Spleen (tissue), 11 donors: ENCODE measurements at regions not wholly inside any gene's neighbourhood (a gene's known extent, or its start where the extent isn't known, plus 50 kb on each side); places are given as distances from the start of the nearest gene placed in this dataset.

Experiments
- DNase-seq: peaks from one replicate; pipeline ENCODE4 v3.0.0-alpha.2; 2020
- H3K27ac ChIP-seq, 8 donors: fragments of 200-600 bp; sonication (generic) in 7 of 8; 1 replicate in 4 of 8; 2 replicates in 4 of 8; pipeline versions ENCODE4 v1.5.0 to v1.8.0; 2016 to 2021; ENCODE audit warnings: inconsistent platforms in 4 of 8, mild to moderate bottlenecking in 4 of 8, moderate library complexity in 1 of 8
- H3K27me3 ChIP-seq, 7 donors: fragments of 200-600 bp; sonication (generic) in 6 of 7; replicated peaks in 1 of 7; 1 replicate in 4 of 7; 2 replicates in 3 of 7; pipeline versions ENCODE4 v1.5.0 to v1.8.0; 2016 to 2021; ENCODE audit warnings: inconsistent platforms in 3 of 7, mild to moderate bottlenecking in 1 of 7
- H3K36me3 ChIP-seq, 6 donors: fragments of 200-600 bp; sonication (generic) in 5 of 6; 1 replicate in 4 of 6; 2 replicates in 2 of 6; pipeline versions ENCODE4 v1.5.0 to v1.8.0; 2016 to 2021; ENCODE audit warnings: inconsistent platforms in 2 of 6
- H3K4me1 ChIP-seq, 6 donors: fragments of 200-600 bp; sonication (generic) in 5 of 6; 1 replicate in 3 of 6; 2 replicates in 3 of 6; pipeline versions ENCODE4 v1.5.0 to v1.8.0; 2016 to 2021; ENCODE audit warnings: inconsistent platforms in 3 of 6
- H3K4me3 ChIP-seq, 8 donors: fragments of 200-600 bp; sonication (generic) in 7 of 8; 1 replicate in 4 of 8; 2 replicates in 4 of 8; pipeline versions ENCODE4 v1.5.0 to v1.8.0; 2016 to 2021; ENCODE audit warnings: inconsistent platforms in 4 of 8, mild to moderate bottlenecking in 4 of 8, moderate library complexity in 2 of 8
- H3K9me3 ChIP-seq, 8 donors: fragments of 200-600 bp; sonication (generic) in 7 of 8; 1 replicate in 4 of 8; 2 replicates in 4 of 8; pipeline versions ENCODE4 v1.5.0 to v1.8.0; 2016 to 2021; ENCODE audit warnings: inconsistent platforms in 4 of 8
- POLR2A ChIP-seq, 3 donors: fragments of 450-650 bp; IDR thresholded peaks; one replicate each; pipeline ENCODE4 v1.5.1; 2017; ENCODE audit warnings: antibody characterized with exemption in 3 of 3, mild to moderate bottlenecking in 1 of 3
- POLR2AphosphoS5 ChIP-seq, 3 donors: sonication (generic); formaldehyde crosslinking; IDR thresholded peaks; one replicate each; pipeline ENCODE4 v1.5.1; 2017; ENCODE audit warnings: antibody characterized with exemption in 3 of 3
- WGBS, 5 donors: extraction: QIAGEN DNeasy Blood & Tissue Kit in 3 of 5; methylation state at CpG; one replicate each; pipeline versions ENCODE4 v1.1.5 to v1.1.7; 2013 to 2018; 5-methylcytosine and 5-hydroxymethylcytosine counted together
- intact Hi-C: fragments of 100-400 bp; cut with DNase I; formaldehyde crosslinking; loops from one replicate; pipeline ENCODE4 v1.15.0; 2023; ENCODE audit warnings: low total_unique reads
- TF ChIP-seq, protein P1 (sequence below), 11 experiments: fragments of 200-600 bp in 7 of 11; fragments of 450-650 bp in 4 of 11; sonication (generic) in 4 of 11; IDR thresholded peaks in 8 of 11; conservative IDR thresholded peaks in 3 of 11; 1 replicate in 7 of 11; 2 replicates in 4 of 11; pipeline versions ENCODE4 v1.4.0 to v1.8.0; 2016 to 2021; ENCODE audit warnings: antibody characterized with exemption in 11 of 11, inconsistent platforms in 4 of 11, mild to moderate bottlenecking in 1 of 11
- donor health status: healthy with polysubstance abuse.
- donor health status: DM: no; HTN: no; CAD: no; lungs with moderate emphysema.
- donor health status: DM: no; HTN: no; CAD: no.
- donor health status: Bipolar disorder and iron deficiency.
- donor health status: healthy.
- donor health status: DM: no; HTN: no; CAD: no.
- donor health status: DM: yes; HTN: yes; CAD: no.

DNA sequence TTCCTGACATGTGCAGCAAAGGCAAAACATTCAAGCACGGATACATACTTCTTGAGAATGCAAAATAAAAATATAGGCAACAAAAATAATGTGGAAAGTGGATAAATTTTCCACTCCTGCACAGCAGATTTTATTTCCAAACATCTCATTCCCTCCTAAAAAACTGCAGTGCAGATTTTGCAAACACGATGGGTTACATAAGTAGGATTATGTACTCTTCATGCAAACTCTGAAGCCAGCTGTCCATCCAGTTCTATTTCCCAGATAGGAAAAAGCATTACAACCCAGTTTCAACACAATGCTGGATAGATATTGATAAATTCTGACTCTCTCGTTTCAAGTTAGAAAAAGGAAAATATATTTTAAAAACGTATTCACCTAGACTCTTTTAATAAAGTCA lies 52.7 kb upstream of the CCNG1 start:
- H3K4me1 ChIP-seq: no peaks in the 10 kb centered on the region
- peaks cover 0 to 10% (median 0%) of the 10 kb centered on the region in 8 donors for H3K9me3 ChIP-seq
- no peak for DNase-seq
- WGBS, 5 donors: 71 to 86% (median 82%) methylated on average over 4 of the region's 4 CpGs
- H3K27ac ChIP-seq: no peak overlapping the region
- no peak for TF ChIP-seq POLR2AphosphoS5 (IDR thresholded peaks at IDR 0.05)
- TF ChIP-seq POLR2A (IDR thresholded peaks at IDR 0.05): no peak
- TF ChIP-seq, protein P1, sequence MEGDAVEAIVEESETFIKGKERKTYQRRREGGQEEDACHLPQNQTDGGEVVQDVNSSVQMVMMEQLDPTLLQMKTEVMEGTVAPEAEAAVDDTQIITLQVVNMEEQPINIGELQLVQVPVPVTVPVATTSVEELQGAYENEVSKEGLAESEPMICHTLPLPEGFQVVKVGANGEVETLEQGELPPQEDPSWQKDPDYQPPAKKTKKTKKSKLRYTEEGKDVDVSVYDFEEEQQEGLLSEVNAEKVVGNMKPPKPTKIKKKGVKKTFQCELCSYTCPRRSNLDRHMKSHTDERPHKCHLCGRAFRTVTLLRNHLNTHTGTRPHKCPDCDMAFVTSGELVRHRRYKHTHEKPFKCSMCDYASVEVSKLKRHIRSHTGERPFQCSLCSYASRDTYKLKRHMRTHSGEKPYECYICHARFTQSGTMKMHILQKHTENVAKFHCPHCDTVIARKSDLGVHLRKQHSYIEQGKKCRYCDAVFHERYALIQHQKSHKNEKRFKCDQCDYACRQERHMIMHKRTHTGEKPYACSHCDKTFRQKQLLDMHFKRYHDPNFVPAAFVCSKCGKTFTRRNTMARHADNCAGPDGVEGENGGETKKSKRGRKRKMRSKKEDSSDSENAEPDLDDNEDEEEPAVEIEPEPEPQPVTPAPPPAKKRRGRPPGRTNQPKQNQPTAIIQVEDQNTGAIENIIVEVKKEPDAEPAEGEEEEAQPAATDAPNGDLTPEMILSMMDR (IDR thresholded peaks at IDR 0.05 in 8 of 11, conservative IDR thresholded peaks at IDR 0.05 in 3 of 11): no peak
- no peaks in the 10 kb centered on the region for H3K36me3 ChIP-seq
- no peak overlapping the region for H3K4me3 ChIP-seq
- intact Hi-C loops: no loop called here
- no peaks in the 10 kb centered on the region for H3K27me3 ChIP-seq

- H3K27ac ChIP-seq: no peak overlapping the region
- TF ChIP-seq POLR2A (IDR thresholded peaks at IDR 0.05) (no peak), POLR2AphosphoS5 (IDR thresholded peaks at IDR 0.05) (no peak)
- TF ChIP-seq, protein P1 (IDR thresholded peaks at IDR 0.05 in 8 of 11, conservative IDR thresholded peaks at IDR 0.05 in 3 of 11): no peak
- intact Hi-C loops: no loop called here
- WGBS, 5 donors: 69 to 87% (median 81%) methylated on average over 5 of the region's 5 CpGs
- H3K9me3 ChIP-seq: peaks cover 0 to 16% (median under 1%) of the 10 kb centered on the region in 8 donors
- H3K4me3 ChIP-seq: no peak overlapping the region
- H3K27me3 ChIP-seq: no peaks in the 10 kb centered on the region
- no peak for DNase-seq
- H3K4me1 ChIP-seq: no peaks in the 10 kb centered on the region
- H3K36me3 ChIP-seq: no peaks in the 10 kb centered on the region
Observed at GRCh38 chr5:163385271-163385670, 52.1 kb upstream of the CCNG1 start.

GRCh38 chr5:163385824-163386223 lies 51.6 kb upstream of the CCNG1 start:
- DNase-seq: no peak
- H3K4me1 ChIP-seq: no peaks in the 10 kb centered on the region
- no peak overlapping the region for H3K27ac ChIP-seq
- TF ChIP-seq, protein P1 (IDR thresholded peaks at IDR 0.05 in 8 of 11, conservative IDR thresholded peaks at IDR 0.05 in 3 of 11): no peak
- TF ChIP-seq POLR2A (IDR thresholded peaks at IDR 0.05): no peak
- no peak for TF ChIP-seq POLR2AphosphoS5 (IDR thresholded peaks at IDR 0.05)
- H3K27me3 ChIP-seq: no peaks in the 10 kb centered on the region
- H3K36me3 ChIP-seq: no peaks in the 10 kb centered on the region
- 69 to 93% (median 83%) methylated on average over 1 of the region's 1 CpG for WGBS, 5 donors
- intact Hi-C loops: no loop called here
- no peak overlapping the region for H3K4me3 ChIP-seq
- H3K9me3 ChIP-seq: peaks cover 0 to 21% (median 4%) of the 10 kb centered on the region in 8 donors

DNA sequence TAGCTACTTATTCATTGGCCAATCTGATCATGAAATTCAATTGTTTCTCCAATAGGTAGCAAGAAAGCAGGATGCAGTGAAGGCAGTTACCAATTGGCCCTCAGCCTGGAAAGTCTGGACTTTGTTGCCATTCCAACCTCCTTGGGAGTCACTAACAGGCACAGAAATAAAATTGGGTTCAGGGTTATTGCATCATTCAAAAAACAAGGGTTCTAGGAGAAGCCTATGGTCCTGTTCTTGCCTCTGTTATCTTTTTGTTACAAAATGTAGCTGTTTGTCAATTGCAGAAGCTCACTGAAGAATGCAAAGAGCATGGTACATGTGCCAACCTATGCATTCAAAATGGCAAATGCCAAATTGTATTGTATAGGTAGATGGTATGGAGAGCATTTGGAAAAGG lies 51.0 kb upstream of the CCNG1 start:
- no peaks in the 10 kb centered on the region for H3K4me1 ChIP-seq
- no peaks in the 10 kb centered on the region for H3K27me3 ChIP-seq
- H3K36me3 ChIP-seq: no peaks in the 10 kb centered on the region
- H3K4me3 ChIP-seq: no peak overlapping the region
- TF ChIP-seq POLR2A (IDR thresholded peaks at IDR 0.05): no peak
- TF ChIP-seq, protein P1 (IDR thresholded peaks at IDR 0.05 in 8 of 11, conservative IDR thresholded peaks at IDR 0.05 in 3 of 11): no peak
- no peak for TF ChIP-seq POLR2AphosphoS5 (IDR thresholded peaks at IDR 0.05)
- H3K9me3 ChIP-seq: peaks cover 0 to 24% (median 5%) of the 10 kb centered on the region in 8 donors
- no peak overlapping the region for H3K27ac ChIP-seq
- no peak for DNase-seq
- intact Hi-C loops: no loop called here
